Ishikawa (cell line): ENCODE measurements at regions not wholly inside any gene's neighbourhood (a gene's known extent, or its start where the extent isn't known, plus 50 kb on each side); places are given as distances from the start of the nearest gene placed in this dataset.

ENCODE experiments used
- CEBPB ChIP-seq: IDR thresholded peaks from 2 replicates; pipeline ENCODE4 v1.6.1; 2012
- CREB1 ChIP-seq: IDR thresholded peaks from 2 replicates; pipeline ENCODE4 v1.6.1; 2012; ENCODE audit warnings: low read depth
- EGR1 ChIP-seq: IDR thresholded peaks from 2 replicates; pipeline ENCODE4 v1.6.1; 2012
- EP300 ChIP-seq: IDR thresholded peaks from 2 replicates; pipeline ENCODE4 v1.6.1; 2012; ENCODE audit warnings: borderline replicate concordance
- FOXM1 ChIP-seq: IDR thresholded peaks from 2 replicates; pipeline ENCODE4 v1.6.1; 2012; ENCODE audit warnings: low read depth, borderline replicate concordance
- NFIC ChIP-seq: IDR thresholded peaks from 2 replicates; pipeline ENCODE4 v1.6.1; 2012
- RAD21 ChIP-seq: IDR thresholded peaks from 2 replicates; pipeline ENCODE4 v1.6.1; 2012; ENCODE audit warnings: low read depth
- REST ChIP-seq: IDR thresholded peaks from 2 replicates; pipeline ENCODE4 v1.6.1; 2012; ENCODE audit warnings: low read depth, mild to moderate bottlenecking
- TAF1 ChIP-seq: IDR thresholded peaks from 2 replicates; pipeline ENCODE4 v1.6.1; 2012; ENCODE audit warnings: low read depth, mild to moderate bottlenecking
- TCF12 ChIP-seq: IDR thresholded peaks from 2 replicates; pipeline ENCODE4 v1.6.1; 2012; ENCODE audit warnings: low read depth
- TEAD4 ChIP-seq: IDR thresholded peaks from 2 replicates; pipeline ENCODE4 v1.6.1; 2012
- USF1 ChIP-seq: IDR thresholded peaks from 2 replicates; pipeline ENCODE4 v1.6.1; 2012
- YY1 ChIP-seq: IDR thresholded peaks from 2 replicates; pipeline ENCODE4 v1.6.1; 2012; ENCODE audit warnings: low read depth
- ZBTB7A ChIP-seq: IDR thresholded peaks from 2 replicates; pipeline ENCODE4 v1.6.1; 2012; ENCODE audit warnings: low read depth
- TF ChIP-seq, protein P1 (sequence below): IDR thresholded peaks from 2 replicates; pipeline ENCODE4 v1.6.1; 2012

DNA sequence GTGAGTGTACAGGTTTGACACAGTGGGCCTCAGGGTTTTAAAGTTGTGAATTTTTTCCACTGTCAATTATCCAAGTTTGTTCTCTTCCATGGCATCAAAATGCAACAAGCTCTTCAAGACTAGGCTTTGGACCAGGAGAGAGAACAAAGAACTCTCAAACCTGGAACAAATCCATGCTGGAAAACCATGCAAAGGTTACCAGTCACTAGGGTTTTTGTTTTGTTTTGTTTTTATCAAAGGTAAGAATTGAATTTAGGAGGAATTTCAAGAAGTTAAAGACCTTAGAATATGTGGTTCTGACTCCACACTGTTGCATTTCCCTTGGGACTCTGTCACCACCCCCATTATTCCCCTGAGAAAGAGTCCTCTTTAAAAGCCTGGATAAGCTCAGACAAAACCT, 191.1 kb upstream of the PIK3R1 start:
- TF ChIP-seq, protein P1, sequence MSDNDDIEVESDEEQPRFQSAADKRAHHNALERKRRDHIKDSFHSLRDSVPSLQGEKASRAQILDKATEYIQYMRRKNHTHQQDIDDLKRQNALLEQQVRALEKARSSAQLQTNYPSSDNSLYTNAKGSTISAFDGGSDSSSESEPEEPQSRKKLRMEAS = no peak
- TF ChIP-seq CEBPB = no peak
- no peak for TF ChIP-seq REST
- no peak for TF ChIP-seq FOXM1
- no peak for TF ChIP-seq USF1
- TF ChIP-seq CREB1 = no peak
- TF ChIP-seq TEAD4 = no peak
- no peak for TF ChIP-seq YY1
- TF ChIP-seq TAF1 = no peak

GRCh38 chr5:68021916-68022315, 193.6 kb upstream of the PIK3R1 start:
- TF ChIP-seq USF1 = no peak
- no peak for TF ChIP-seq NFIC
- no peak for TF ChIP-seq TCF12
- TF ChIP-seq REST = no peak
- no peak for TF ChIP-seq CEBPB
- TF ChIP-seq CREB1 = no peak
- TF ChIP-seq EP300 = no peak
- no peak for TF ChIP-seq TEAD4
- TF ChIP-seq RAD21 = no peak

- TF ChIP-seq EGR1 = no peak
- TF ChIP-seq TEAD4 = no peak
- TF ChIP-seq YY1 = no peak
- no peak for TF ChIP-seq FOXM1
- TF ChIP-seq REST = no peak
- no peak for TF ChIP-seq CREB1
- TF ChIP-seq RAD21 = no peak
- TF ChIP-seq EP300 = no peak
- TF ChIP-seq, protein P1 = no peak
- no peak for TF ChIP-seq TCF12
- no peak for TF ChIP-seq USF1
- no peak for TF ChIP-seq TAF1
- TF ChIP-seq NFIC = no peak
- no peak for TF ChIP-seq ZBTB7A
- TF ChIP-seq CEBPB = no peak
Measured at GRCh38 chr5:68021227-68021626, 194.3 kb upstream of the PIK3R1 start.

GRCh38 chr5:68015381-68016302, 199.9 kb upstream of the PIK3R1 start:
- TF ChIP-seq RAD21 = no peak
- TF ChIP-seq, protein P1 = no peak
- TF ChIP-seq ZBTB7A = no peak
- no peak for TF ChIP-seq TAF1
- no peak for TF ChIP-seq CREB1
- no peak for TF ChIP-seq NFIC
- no peak for TF ChIP-seq USF1
- no peak for TF ChIP-seq FOXM1
- TF ChIP-seq REST = no peak
- TF ChIP-seq CEBPB = no peak
- no peak for TF ChIP-seq EP300
- TF ChIP-seq TCF12 = no peak
- TF ChIP-seq YY1 = no peak
- TF ChIP-seq EGR1 = no peak
- no peak for TF ChIP-seq TEAD4
